Right cardiac atrium (tissue), 5 donors: ENCODE measurements at regions not wholly inside any gene's neighbourhood (a gene's known extent, or its start where the extent isn't known, plus 50 kb on each side); places are given as distances from the start of the nearest gene placed in this dataset.

Experiments
- ATAC-seq, 2 donors: fragments of 200-7000 bp; cut with Tn5 transposase; one replicate each; pipeline versions ENCODE4 v1.8.0 to v1.9.1; 2020; ENCODE audit warnings: moderate library complexity in 2 of 2, mild to moderate bottlenecking in 1 of 2
- DNase-seq, 3 donors: peaks; one replicate each; pipeline ENCODE4 v3.0.0-alpha.2; 2020
- H3K27ac ChIP-seq: one replicate; pipeline ENCODE4 v1.5.1; 2013; ENCODE audit warnings: mild to moderate bottlenecking, low read length, control low read depth, moderate library complexity
- H3K27me3 ChIP-seq: one replicate; pipeline ENCODE4 v1.6.1; 2013; ENCODE audit not compliant: control insufficient read depth, insufficient read depth
- H3K4me1 ChIP-seq: one replicate; pipeline ENCODE4 v1.6.1; 2013; ENCODE audit warnings: low read length; ENCODE audit not compliant: control insufficient read depth, insufficient read depth
- H3K4me3 ChIP-seq: one replicate; pipeline ENCODE4 v1.5.1; 2013; ENCODE audit warnings: low read length, control low read depth
- H3K9me3 ChIP-seq: one replicate; pipeline ENCODE4 v1.6.1; 2013; ENCODE audit warnings: low read length; ENCODE audit not compliant: control insufficient read depth
- WGBS: extraction: QIAGEN DNeasy Blood & Tissue Kit; methylation state at CpG from one replicate; pipeline ENCODE4 v1.1.7; 2013; 5-methylcytosine and 5-hydroxymethylcytosine counted together
- intact Hi-C, 4 donors: fragments of 100-400 bp; cut with DNase I; formaldehyde crosslinking; loops; one replicate each; pipeline versions ENCODE4 v1.11.0 to v1.14.0; 2022 to 2023
- donor health status: healthy with polysubstance abuse.
- donor health status: DM: no; HTN: yes; CAD: no.
- donor health status: DM: no; HTN: no; CAD: no.
- donor health status: DM: no; HTN: yes; CAD: no; lungs with severe emphysema.
- donor health status: DM: yes; HTN: yes; CAD: no.

- 27% methylated on average over 3 of the region's 3 CpGs for WGBS
- no peaks in the 10 kb centered on the region for H3K4me1 ChIP-seq
Measured at GRCh38 chr13:90068658-90069057, 1278.8 kb upstream of the MIR17HG start.

GRCh38 chr13:90070362-90070761 is 1277.1 kb upstream of the MIR17HG start:
- H3K4me3 ChIP-seq, result no peak overlapping the region
- intact Hi-C loops, result loop anchor here in 1 of 4 donors (10.0 kb wide), 1 partner anchor 46 kb away; no protein-coding TSS in a partner anchor
- no peaks in the 10 kb centered on the region for H3K9me3 ChIP-seq
- DNase-seq (no peak), ATAC-seq (no peak)
- 88% methylated on average over 1 of the region's 1 CpG for WGBS
- H3K27me3 ChIP-seq, result no peaks in the 10 kb centered on the region
- H3K27ac ChIP-seq, result no peak overlapping the region
- H3K4me1 ChIP-seq, result no peaks in the 10 kb centered on the region

More at GRCh38 chr13:90068658-90069057, 1278.8 kb upstream of the MIR17HG start:
- ATAC-seq (no peak), DNase-seq (no peak)
- intact Hi-C loops, result no loop called here
- no peak overlapping the region for H3K4me3 ChIP-seq
- H3K27ac ChIP-seq, result no peak overlapping the region
- no peaks in the 10 kb centered on the region for H3K27me3 ChIP-seq
- H3K9me3 ChIP-seq, result no peaks in the 10 kb centered on the region

GRCh38 chr13:90070837-90071525 is 1276.5 kb upstream of the MIR17HG start:
- intact Hi-C loops, result loop anchor here in 1 of 4 donors (10.0 kb wide), 1 partner anchor 46 kb away; no protein-coding TSS in a partner anchor
- DNase-seq (no peak), ATAC-seq (no peak)
- WGBS, result 49% methylated on average over 4 of the region's 4 CpGs
- H3K27me3 ChIP-seq, result no peaks in the 10 kb centered on the region
- no peaks in the 10 kb centered on the region for H3K9me3 ChIP-seq
- H3K4me3 ChIP-seq, result no peak overlapping the region
- H3K4me1 ChIP-seq, result no peaks in the 10 kb centered on the region
- H3K27ac ChIP-seq, result no peak overlapping the region

GRCh38 chr13:90084684-90085290 is 1262.7 kb upstream of the MIR17HG start:
- H3K9me3 ChIP-seq, result no peaks in the 10 kb centered on the region
- H3K4me3 ChIP-seq, result no peak overlapping the region
- H3K4me1 ChIP-seq, result no peaks in the 10 kb centered on the region
- no peaks in the 10 kb centered on the region for H3K27me3 ChIP-seq
- ATAC-seq (no peak), DNase-seq (no peak)
- no peak overlapping the region for H3K27ac ChIP-seq
- intact Hi-C loops, result no loop called here
- 86% methylated on average over 1 of the region's 1 CpG for WGBS

- DNase-seq (no peak), ATAC-seq (no peak)
- WGBS, result 81% methylated on average over 3 of the region's 3 CpGs
- Histone ChIP-seq H3K4me3 (no peak overlapping the region), H3K4me1 (no peaks in the 10 kb centered on the region), H3K27me3 (no peaks in the 10 kb centered on the region), H3K27ac (no peak overlapping the region), H3K9me3 (no peaks in the 10 kb centered on the region)
- intact Hi-C loops, result no loop called here
Measured at GRCh38 chr13:90089051-90089450, 1258.4 kb upstream of the MIR17HG start.

GRCh38 chr13:90091611-90092010 is 1255.9 kb upstream of the MIR17HG start:
- Histone ChIP-seq H3K4me3 (no peak overlapping the region), H3K4me1 (no peaks in the 10 kb centered on the region), H3K27me3 (no peaks in the 10 kb centered on the region), H3K27ac (no peak overlapping the region), H3K9me3 (no peaks in the 10 kb centered on the region)
- DNase-seq (no peak), ATAC-seq (no peak)
- WGBS, result 46% methylated on average over 4 of the region's 4 CpGs
- intact Hi-C loops, result no loop called here

GRCh38 chr13:90094357-90094756 is 1253.1 kb upstream of the MIR17HG start:
- no peaks in the 10 kb centered on the region for H3K4me1 ChIP-seq
- ATAC-seq, result no peak
- no peaks in the 10 kb centered on the region for H3K27me3 ChIP-seq
- WGBS, result 84% methylated on average over 2 of the region's 2 CpGs
- H3K27ac ChIP-seq, result no peak overlapping the region
- intact Hi-C loops, result no loop called here
- H3K4me3 ChIP-seq, result no peak overlapping the region
- H3K9me3 ChIP-seq, result no peaks in the 10 kb centered on the region
- no peak for DNase-seq

- Histone ChIP-seq H3K9me3 (no peaks in the 10 kb centered on the region), H3K27ac (no peak overlapping the region), H3K4me1 (no peaks in the 10 kb centered on the region), H3K4me3 (no peak overlapping the region), H3K27me3 (no peaks in the 10 kb centered on the region)
- DNase-seq (no peak), ATAC-seq (no peak)
- WGBS, result 79% methylated on average over 4 of the region's 4 CpGs
- intact Hi-C loops, result no loop called here
Measured at GRCh38 chr13:90098577-90098976, 1248.9 kb upstream of the MIR17HG start.

- intact Hi-C loops, result no loop called here
- DNase-seq, result no peak
- Histone ChIP-seq H3K9me3 (no peaks in the 10 kb centered on the region), H3K27ac (no peak overlapping the region), H3K4me3 (no peak overlapping the region), H3K4me1 (no peaks in the 10 kb centered on the region), H3K27me3 (no peaks in the 10 kb centered on the region)
- 87% methylated on average over 4 of the region's 4 CpGs for WGBS
- ATAC-seq, result no peak
Measured at GRCh38 chr13:90099847-90100246, 1247.6 kb upstream of the MIR17HG start.

- 57% methylated on average over 4 of the region's 4 CpGs for WGBS
- Histone ChIP-seq H3K27me3 (no peaks in the 10 kb centered on the region), H3K4me1 (no peaks in the 10 kb centered on the region), H3K9me3 (no peaks in the 10 kb centered on the region), H3K4me3 (no peak overlapping the region), H3K27ac (no peak overlapping the region)
- intact Hi-C loops, result no loop called here
- ATAC-seq (no peak), DNase-seq (peak in 1 of 3 donors; percentile 41)
Measured at GRCh38 chr13:90103099-90103784, 1244.2 kb upstream of the MIR17HG start.

- Histone ChIP-seq H3K9me3 (no peaks in the 10 kb centered on the region), H3K4me1 (no peaks in the 10 kb centered on the region), H3K27me3 (no peaks in the 10 kb centered on the region), H3K4me3 (no peak overlapping the region), H3K27ac (no peak overlapping the region)
- DNase-seq (peak in 1 of 3 donors; percentile 18), ATAC-seq (no peak)
- intact Hi-C loops, result no loop called here
- WGBS, result 85% methylated on average over 2 of the region's 2 CpGs
Measured at GRCh38 chr13:90104764-90105163, 1242.7 kb upstream of the MIR17HG start.
